AG09319 (cell line): ENCODE measurements at regions not wholly inside any gene's neighbourhood (a gene's known extent, or its start where the extent isn't known, plus 50 kb on each side); places are given as distances from the start of the nearest gene placed in this dataset.
"Not testable (repeated sequence)": the region's sequence is repeated elsewhere in the genome, so short reads cannot be mapped to it uniquely, and the experiment has no call there.

ENCODE experiments used
- DNase-seq: peaks from one replicate; pipeline ENCODE4 v3.0.0-alpha.2; 2010; ENCODE audit warnings: low read depth; ENCODE audit errors: extremely low read depth
- TF ChIP-seq, protein P1 (sequence below): IDR thresholded peaks from 2 replicates; pipeline ENCODE4 v1.5.1; 2011; ENCODE audit warnings: low read depth, mild to moderate bottlenecking, inconsistent platforms, low read length, moderate library complexity

DNA sequence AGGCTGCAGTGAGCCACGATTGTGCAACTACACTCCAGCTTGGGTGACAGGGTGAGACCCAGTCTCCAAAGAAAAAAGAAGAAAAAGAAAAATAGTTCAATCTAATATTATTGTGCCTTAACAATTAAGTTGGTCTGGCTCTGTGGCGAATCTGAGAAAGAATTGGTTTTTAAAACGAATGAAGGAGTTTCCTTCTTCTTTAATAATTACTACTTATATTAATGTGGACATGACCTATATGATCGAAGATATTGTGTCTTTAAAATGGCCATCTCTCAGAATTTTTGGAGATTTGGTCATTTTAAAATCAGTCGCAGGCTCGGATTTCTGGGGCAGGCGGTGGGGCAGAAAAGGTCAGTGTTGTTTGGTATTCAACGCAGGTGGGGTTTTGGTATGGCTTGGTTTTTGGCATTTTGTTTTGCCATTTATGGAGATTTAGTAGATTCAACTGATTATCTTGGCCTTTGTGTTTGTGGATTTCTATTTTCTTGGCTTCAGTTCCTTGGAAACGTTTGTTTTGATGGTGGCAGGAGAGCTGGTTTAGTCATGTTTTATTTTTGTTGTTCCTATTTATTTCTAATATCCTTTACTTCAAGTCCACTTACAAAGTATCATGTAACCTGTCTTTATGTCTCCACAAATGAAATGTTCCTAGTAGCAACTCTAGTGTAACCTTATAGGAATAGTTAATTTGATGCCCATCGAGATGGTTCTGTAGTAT is 178.8 kb upstream of the MKLN1 start:
- TF ChIP-seq, protein P1, sequence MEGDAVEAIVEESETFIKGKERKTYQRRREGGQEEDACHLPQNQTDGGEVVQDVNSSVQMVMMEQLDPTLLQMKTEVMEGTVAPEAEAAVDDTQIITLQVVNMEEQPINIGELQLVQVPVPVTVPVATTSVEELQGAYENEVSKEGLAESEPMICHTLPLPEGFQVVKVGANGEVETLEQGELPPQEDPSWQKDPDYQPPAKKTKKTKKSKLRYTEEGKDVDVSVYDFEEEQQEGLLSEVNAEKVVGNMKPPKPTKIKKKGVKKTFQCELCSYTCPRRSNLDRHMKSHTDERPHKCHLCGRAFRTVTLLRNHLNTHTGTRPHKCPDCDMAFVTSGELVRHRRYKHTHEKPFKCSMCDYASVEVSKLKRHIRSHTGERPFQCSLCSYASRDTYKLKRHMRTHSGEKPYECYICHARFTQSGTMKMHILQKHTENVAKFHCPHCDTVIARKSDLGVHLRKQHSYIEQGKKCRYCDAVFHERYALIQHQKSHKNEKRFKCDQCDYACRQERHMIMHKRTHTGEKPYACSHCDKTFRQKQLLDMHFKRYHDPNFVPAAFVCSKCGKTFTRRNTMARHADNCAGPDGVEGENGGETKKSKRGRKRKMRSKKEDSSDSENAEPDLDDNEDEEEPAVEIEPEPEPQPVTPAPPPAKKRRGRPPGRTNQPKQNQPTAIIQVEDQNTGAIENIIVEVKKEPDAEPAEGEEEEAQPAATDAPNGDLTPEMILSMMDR: no peak
- no peak for DNase-seq

DNA sequence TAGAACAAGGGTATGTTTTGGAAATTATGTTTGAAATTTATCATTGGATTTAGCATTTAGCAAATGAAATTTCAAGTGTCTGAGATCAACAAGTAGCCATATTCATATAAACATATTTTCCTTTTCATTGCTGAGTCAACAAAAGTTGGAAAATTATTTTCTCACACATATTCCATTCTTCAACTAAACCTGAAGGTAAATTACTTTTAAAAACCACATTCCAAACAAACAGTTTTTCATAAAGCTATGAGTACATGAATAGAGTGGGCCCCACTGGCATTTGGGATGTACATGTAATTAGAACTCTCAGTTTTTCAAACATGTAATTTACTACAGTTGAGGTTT is 178.3 kb upstream of the MKLN1 start:
- TF ChIP-seq, protein P1: no peak
- DNase-seq: no peak

DNA sequence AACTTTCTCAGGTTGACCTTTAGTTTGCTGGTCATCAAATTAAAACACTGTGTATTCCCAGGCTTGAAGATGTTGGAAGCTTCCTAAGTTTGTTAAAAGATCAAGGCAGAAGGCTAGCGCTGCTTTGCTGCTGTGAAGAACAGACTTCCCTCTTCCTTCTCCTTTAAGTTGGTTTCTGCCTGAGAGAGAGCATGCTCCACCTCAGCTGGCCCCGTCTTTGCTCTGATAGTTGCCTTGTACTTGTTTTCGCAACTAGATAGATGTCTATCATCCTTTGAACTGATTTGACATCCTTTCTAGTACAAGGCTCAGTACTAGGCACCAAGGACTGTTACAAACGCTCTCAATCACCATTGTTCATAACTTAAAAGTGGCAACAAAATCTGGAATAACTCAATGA is 177.8 kb upstream of the MKLN1 start:
- DNase-seq: no peak
- TF ChIP-seq, protein P1: no peak

DNA sequence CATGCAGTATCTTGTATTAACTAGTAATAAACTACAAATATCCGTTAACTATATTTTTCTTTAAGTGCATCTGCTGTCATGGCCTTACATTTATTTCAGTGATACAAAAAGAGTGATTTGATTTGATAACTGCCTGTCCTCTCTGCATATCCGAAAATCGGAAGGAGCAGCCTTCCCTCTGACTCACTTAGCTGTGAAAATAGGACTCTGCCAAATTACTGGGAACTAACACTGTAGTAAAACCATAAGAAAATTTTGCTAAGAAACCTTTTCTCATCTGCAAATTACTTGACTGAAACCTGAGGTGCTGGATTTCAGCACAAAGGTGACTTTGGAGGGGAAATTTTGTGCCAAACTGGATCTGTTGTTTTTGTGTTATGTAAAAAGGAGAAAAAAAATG is 176.6 kb upstream of the MKLN1 start:
- DNase-seq: no peak
- TF ChIP-seq, protein P1: no peak

DNA sequence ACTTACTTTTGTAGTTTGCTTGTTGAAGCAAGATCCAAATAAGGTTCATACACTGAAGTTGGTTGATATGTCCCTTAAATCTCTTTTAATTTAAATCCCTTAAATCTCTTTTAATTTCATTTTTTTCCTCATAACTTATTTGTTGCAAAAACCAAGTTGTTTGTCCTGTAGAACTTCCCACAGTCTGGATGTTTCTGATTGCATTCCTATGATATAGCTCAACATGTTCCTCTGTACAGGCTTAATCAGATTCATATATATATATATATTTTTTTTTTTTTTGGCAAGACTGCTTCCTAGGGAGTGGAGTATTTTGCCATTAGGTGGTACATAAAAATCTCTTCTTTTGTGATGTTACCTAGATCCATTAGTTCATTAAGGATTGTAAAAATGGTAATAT is 174.9 kb upstream of the MKLN1 start:
- TF ChIP-seq, protein P1: no peak
- DNase-seq: no peak

DNA sequence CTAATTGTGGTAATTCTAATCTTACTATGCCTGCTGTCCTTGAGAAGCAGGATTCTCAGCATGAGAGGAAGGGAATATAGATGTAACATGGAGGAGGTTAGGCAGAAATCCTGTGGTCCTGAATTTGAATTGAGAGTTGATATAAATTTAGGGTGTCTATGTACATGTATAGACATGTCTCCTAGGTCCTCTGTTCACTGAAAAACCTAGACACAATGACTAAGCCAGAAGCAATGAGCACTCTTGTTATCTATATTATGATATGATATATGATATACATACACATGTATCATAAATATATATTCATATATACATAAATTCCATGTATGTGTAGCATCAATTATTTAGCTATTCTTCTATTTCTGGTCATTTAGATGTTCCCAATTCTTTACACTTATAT is 173.3 kb upstream of the MKLN1 start:
- TF ChIP-seq, protein P1: no peak
- no peak for DNase-seq

DNA sequence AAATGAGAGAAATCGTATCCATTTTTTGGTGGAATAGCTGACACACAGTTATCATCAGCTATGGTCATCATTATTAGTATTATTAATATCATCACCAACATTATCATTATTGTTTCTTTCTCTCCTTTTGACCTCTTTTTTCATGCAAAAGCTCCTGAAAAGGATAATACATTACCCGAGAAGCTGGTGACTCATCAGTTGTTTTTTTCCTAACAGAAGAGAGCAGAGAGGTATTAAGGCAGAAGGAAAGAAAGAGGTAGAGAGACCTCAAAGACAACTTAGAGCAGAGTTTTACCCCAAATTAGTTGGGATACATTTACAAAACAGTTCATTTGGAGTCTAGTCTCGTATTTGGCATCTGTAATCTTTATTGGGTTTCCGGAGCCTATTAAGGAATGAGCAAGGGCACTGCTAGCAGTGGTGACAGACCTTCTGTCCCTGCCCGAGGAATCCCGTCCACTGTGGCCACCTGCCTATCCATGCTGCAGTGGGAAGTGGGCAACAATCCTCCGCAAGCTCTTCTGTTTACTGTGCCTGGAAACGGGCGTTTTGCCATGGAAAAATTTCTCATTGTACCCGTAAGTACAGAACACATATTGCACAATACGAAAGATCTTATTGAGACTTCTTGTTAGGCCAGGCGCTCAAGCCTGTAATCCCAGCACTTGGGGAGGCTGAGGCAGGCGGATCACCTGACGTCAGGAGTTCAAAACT is 170.0 kb upstream of the MKLN1 start:
- no peak for DNase-seq
- TF ChIP-seq, protein P1: no peak

DNA sequence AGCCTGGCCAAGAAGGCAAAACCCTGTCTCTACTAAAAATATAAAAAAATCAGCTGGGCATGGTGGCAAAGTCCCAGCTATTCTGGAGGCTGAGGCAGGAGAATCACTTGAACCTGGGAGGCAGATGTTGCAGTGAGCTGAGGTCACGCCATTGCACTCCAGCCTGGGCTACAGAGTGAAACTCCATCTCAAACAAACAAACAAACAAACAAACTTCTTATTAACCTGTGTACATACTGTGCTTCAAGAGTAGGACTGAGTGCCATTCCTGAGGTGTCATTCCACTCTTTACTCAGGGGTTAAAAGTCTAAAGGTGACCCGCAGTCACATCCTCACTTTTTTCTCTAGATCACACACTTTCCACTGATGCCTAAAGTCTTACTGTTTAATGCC is 169.4 kb upstream of the MKLN1 start:
- not testable (repeated sequence) for DNase-seq
